ENCODE measurements at regions not wholly inside any gene's neighbourhood (a gene's known extent, or its start where the extent isn't known, plus 50 kb on each side); places are given as distances from the start of the nearest gene placed in this dataset.
"Not testable (repeated sequence)": the region's sequence is repeated elsewhere in the genome, so short reads cannot be mapped to it uniquely, and the experiment has no call there.

GRCh38 chr12:68441167-68441566, 109.0 kb upstream of the MDM1 start:
- no peaks in the 10 kb centered on the region for H3K4me1 ChIP-seq
- TF ChIP-seq POLR2AphosphoS5 (IDR thresholded peaks at IDR 0.05; ENCODE audit: insufficient read depth in 1 of 2, low read depth in 1 of 2) (no peak), POLR2A (IDR thresholded peaks at IDR 0.05) (no peak), CTCF (IDR thresholded peaks at IDR 0.05) (no peak)

GRCh38 chr12:68442353-68442972, 110.3 kb upstream of the MDM1 start:
- H3K27me3 ChIP-seq; H3K9me3 ChIP-seq; H3K4me1 ChIP-seq; intact Hi-C loops (cut with DNase I); H3K27ac ChIP-seq; DNase-seq (ENCODE audit: extremely low spot score in 2 of 2); H3K36me3 ChIP-seq; H3K4me3 ChIP-seq: not testable (repeated sequence)

More at GRCh38 chr12:68441167-68441566, 109.0 kb upstream of the MDM1 start:
- intact Hi-C loops (cut with DNase I) = no loop called here
- no peak for DNase-seq (ENCODE audit: extremely low spot score in 2 of 2)
- no peaks in the 10 kb centered on the region for H3K27me3 ChIP-seq
- H3K4me3 ChIP-seq = no peak overlapping the region
- H3K9me3 ChIP-seq = no peaks in the 10 kb centered on the region
- no peaks in the 10 kb centered on the region for H3K36me3 ChIP-seq
- H3K27ac ChIP-seq = no peak overlapping the region

- H3K4me1 ChIP-seq; intact Hi-C loops (cut with DNase I); DNase-seq (ENCODE audit: extremely low spot score in 2 of 2); H3K9me3 ChIP-seq; H3K4me3 ChIP-seq; H3K27me3 ChIP-seq; H3K36me3 ChIP-seq; H3K27ac ChIP-seq: not testable (repeated sequence)
Measured at GRCh38 chr12:68443695-68444094, 111.5 kb upstream of the MDM1 start.

- Histone ChIP-seq H3K4me3 (no peak overlapping the region), H3K27me3 (no peaks in the 10 kb centered on the region), H3K27ac (no peak overlapping the region), H3K9me3 (no peaks in the 10 kb centered on the region), H3K36me3 (no peaks in the 10 kb centered on the region), H3K4me1 (peaks cover 4% of the 10 kb centered on the region)
- intact Hi-C loops (cut with DNase I) = no loop called here
- TF ChIP-seq POLR2A (IDR thresholded peaks at IDR 0.05) (no peak), POLR2AphosphoS5 (IDR thresholded peaks at IDR 0.05; ENCODE audit: insufficient read depth in 1 of 2, low read depth in 1 of 2) (no peak), CTCF (IDR thresholded peaks at IDR 0.05) (no peak)
- DNase-seq (ENCODE audit: extremely low spot score in 2 of 2) = no peak
Measured at GRCh38 chr12:68445824-68446223, 113.7 kb upstream of the MDM1 start.

- intact Hi-C loops (cut with DNase I) = no loop called here
- Histone ChIP-seq H3K27ac (no peak overlapping the region), H3K36me3 (no peaks in the 10 kb centered on the region), H3K4me3 (no peak overlapping the region), H3K4me1 (peaks cover 10% of the 10 kb centered on the region), H3K27me3 (no peaks in the 10 kb centered on the region), H3K9me3 (no peaks in the 10 kb centered on the region)
- TF ChIP-seq POLR2AphosphoS5 (IDR thresholded peaks at IDR 0.05; ENCODE audit: insufficient read depth in 1 of 2, low read depth in 1 of 2) (no peak), CTCF (IDR thresholded peaks at IDR 0.05) (no peak), POLR2A (IDR thresholded peaks at IDR 0.05) (no peak)
- no peak for DNase-seq (ENCODE audit: extremely low spot score in 2 of 2)
Measured at GRCh38 chr12:68446384-68446783, 114.2 kb upstream of the MDM1 start.

GRCh38 chr12:68446901-68447796, 115.0 kb upstream of the MDM1 start:
- Histone ChIP-seq H3K27ac (no peak overlapping the region), H3K27me3 (no peaks in the 10 kb centered on the region), H3K9me3 (no peaks in the 10 kb centered on the region), H3K4me1 (peaks cover 17% of the 10 kb centered on the region), H3K36me3 (no peaks in the 10 kb centered on the region), H3K4me3 (no peak overlapping the region)
- intact Hi-C loops (cut with DNase I) = no loop called here
- no peak for DNase-seq (ENCODE audit: extremely low spot score in 2 of 2)
- no peak for TF ChIP-seq POLR2AphosphoS5 (IDR thresholded peaks at IDR 0.05; ENCODE audit: insufficient read depth in 1 of 2, low read depth in 1 of 2)
- TF ChIP-seq CTCF (IDR thresholded peaks at IDR 0.05) = no peak
- TF ChIP-seq POLR2A (IDR thresholded peaks at IDR 0.05) = no peak
